Omental fat pad (tissue), 3 donors: ENCODE measurements at regions not wholly inside any gene's neighbourhood (a gene's known extent, or its start where the extent isn't known, plus 50 kb on each side); places are given as distances from the start of the nearest gene placed in this dataset.
"Not testable (repeated sequence)": the region's sequence is repeated elsewhere in the genome, so short reads cannot be mapped to it uniquely, and the experiment has no call there.

Experiments
- ATAC-seq: fragments of 150-250 bp; one replicate; pipeline ENCODE4 v1.9.1; 2016; ENCODE audit warnings: mild to moderate bottlenecking, moderate library complexity; ENCODE audit not compliant: low FRiP score
- DNase-seq: peaks from one replicate; pipeline ENCODE4 v3.0.0-alpha.2; 2019; ENCODE audit warnings: low spot score
- CTCF ChIP-seq, 3 donors: fragments of 450-650 bp; IDR thresholded peaks; one replicate each; pipeline ENCODE4 v1.5.1; 2016 to 2017; ENCODE audit warnings: antibody characterized with exemption in 3 of 3, mild to moderate bottlenecking in 3 of 3, moderate library complexity in 2 of 3

DNA sequence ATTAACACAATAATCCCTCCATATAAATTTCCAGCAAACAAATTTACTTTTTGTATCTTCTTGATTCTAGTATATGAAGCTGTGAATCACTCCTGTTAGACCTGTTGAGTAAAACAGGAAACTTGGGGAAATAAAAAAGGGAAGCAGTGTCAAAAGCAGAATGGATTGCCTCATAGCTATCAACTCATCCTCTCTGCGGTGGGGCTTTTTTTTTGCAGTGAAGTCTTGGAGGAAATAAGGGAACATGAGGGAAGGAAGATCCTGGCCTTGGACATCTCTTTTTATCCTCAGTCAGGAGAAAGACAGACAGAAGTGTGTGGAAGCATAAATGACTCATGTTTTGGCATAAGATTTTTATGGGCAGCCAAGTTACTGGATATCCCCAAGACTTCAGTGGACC, 332.5 kb downstream of the TFAP2A start:
- TF ChIP-seq CTCF (IDR thresholded peaks at IDR 0.05), result no peak
- ATAC-seq (no peak), DNase-seq (no peak)

DNA sequence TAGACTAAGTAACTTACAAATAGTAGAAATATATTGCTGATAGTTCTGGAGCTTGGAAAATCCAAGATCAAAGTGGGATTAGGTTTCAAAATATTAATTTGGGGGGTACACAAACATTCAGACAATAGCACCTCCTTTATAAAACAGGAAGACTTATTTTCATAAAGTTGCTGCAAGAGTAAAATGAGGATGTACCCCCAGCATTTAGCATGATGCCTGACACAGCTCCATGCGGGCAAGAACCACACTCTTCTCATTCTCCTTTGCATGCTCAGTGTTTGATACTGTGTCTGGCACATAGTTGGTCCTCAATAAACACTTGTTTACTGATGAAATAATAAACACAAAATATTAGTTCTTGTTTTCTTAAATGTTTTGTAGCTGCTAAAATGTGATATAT, 332.9 kb downstream of the TFAP2A start:
- DNase-seq, result no peak
- no peak for ATAC-seq
- no peak for TF ChIP-seq CTCF (IDR thresholded peaks at IDR 0.05)

- ATAC-seq, result no peak
- no peak for DNase-seq
- TF ChIP-seq CTCF (IDR thresholded peaks at IDR 0.05), result no peak
Measured at GRCh38 chr6:10081075-10081474, 333.8 kb downstream of the TFAP2A start.

DNA sequence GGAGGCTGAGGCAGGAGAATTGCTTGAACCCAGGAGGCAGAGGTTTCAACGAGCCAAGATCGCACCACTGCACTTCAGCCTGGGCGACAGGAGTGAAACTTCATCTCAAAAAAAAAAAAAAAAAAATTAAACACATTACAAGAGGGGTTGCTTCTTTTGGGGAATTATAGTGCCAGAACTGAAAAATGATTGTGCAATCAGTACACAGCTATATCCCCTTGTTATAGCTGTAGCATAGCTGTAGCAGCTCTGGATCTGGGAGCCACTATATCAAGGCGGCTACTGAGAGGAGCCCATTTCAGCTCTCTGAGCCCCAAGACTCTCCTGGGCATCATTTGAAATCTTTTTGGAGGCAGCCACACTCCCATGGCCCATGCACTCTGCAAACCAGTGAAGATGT, 334.3 kb downstream of the TFAP2A start:
- DNase-seq (no peak), ATAC-seq (no peak)
- TF ChIP-seq CTCF (IDR thresholded peaks at IDR 0.05), result no peak

DNA sequence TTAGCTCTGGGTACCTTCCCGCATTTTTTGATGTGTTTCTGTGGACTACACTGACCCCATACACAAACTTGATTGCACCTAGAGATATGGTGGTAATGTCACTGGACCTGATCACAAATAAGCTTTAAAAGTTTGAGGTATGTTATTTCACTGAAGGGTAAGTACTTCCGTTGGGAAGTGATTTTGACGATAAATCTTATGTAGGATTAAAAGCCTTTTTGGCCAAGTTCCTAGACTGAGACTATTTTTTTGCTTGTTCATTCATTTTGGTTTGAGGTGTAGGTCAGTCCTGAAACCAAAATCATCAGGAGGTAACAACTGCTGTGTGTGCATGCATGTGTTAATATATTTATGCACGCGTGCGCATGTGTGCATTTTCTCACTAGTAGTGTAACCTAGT, 336.3 kb downstream of the TFAP2A start:
- ATAC-seq (no peak), DNase-seq (no peak)
- no peak for TF ChIP-seq CTCF (IDR thresholded peaks at IDR 0.05)

GRCh38 chr6:10074726-10075125, 340.1 kb downstream of the TFAP2A start:
- not testable (repeated sequence) for DNase-seq, ATAC-seq

DNA sequence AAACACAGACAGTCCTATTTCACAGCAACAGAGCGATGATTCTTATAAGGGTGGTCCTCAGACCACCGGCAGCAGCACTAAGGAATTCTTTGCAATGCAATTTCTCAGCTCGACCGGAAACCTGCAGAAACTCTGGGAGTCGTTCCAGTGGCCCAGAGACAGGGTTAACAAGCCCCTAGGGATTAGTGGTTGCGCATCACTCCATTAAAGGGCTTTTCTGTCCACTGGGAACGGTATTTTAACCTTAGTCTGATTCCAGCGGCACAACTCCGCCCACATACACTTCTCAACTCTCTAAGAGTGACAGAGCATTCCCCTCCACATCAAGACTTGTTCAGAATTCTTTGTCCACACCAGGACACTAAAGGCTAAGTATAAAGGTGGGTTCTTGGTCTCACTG, 341.5 kb downstream of the TFAP2A start:
- ATAC-seq (no peak), DNase-seq (no peak)
- TF ChIP-seq CTCF (IDR thresholded peaks at IDR 0.05), result no peak

DNA sequence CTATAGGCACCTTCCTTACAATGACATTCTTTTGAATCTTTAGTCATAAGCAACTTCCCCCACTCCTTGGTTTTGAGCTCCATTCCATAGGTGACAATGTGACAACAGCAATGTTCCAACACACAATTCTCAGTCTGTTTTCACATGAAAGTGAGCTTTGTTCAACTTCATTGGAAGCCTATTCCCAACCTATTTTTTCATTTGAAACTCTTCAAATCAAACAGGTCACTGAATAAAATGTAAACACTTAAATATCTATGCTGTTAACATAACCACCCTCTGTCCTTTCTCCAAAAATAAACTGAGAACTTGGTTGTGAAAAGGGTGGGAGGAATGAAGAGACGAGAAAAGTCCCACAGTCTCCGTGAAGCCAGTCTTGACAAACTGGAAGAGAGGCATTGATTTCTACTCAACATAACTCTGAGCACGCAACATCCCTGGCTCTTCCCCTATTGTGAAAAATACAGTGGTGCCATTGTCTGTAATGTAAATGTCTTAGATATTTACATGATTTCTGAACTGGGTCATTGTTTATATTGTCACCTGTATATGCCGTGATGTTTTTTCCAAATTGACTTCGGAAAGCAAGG, 343.1 kb downstream of the TFAP2A start:
- DNase-seq, result no peak
- no peak for TF ChIP-seq CTCF (IDR thresholded peaks at IDR 0.05)
- ATAC-seq, result no peak
